H9 (cell line): ENCODE measurements at regions not wholly inside any gene's neighbourhood (a gene's known extent, or its start where the extent isn't known, plus 50 kb on each side); places are given as distances from the start of the nearest gene placed in this dataset.

Experiments used
- DNase-seq: peaks from one replicate; pipeline ENCODE4 v3.0.0-alpha.2; 2017
- H2AFZ ChIP-seq: one replicate; pipeline ENCODE4 v1.6.1; 2013; ENCODE audit warnings: mild to moderate bottlenecking, low read length, control low read depth, moderate library complexity
- H2AK5ac ChIP-seq: 2 replicates; pipeline ENCODE4 v1.6.1; 2013; ENCODE audit warnings: low read length, control low read depth, mixed read lengths; ENCODE audit not compliant: insufficient read length
- H2BK120ac ChIP-seq: one replicate; pipeline ENCODE4 v1.6.1; 2013; ENCODE audit warnings: low read depth, mild to moderate bottlenecking, low read length, control low read depth, inconsistent platforms; ENCODE audit not compliant: poor library complexity, severe bottlenecking
- H2BK12ac ChIP-seq: 2 replicates; pipeline ENCODE4 v1.6.1; 2013; ENCODE audit warnings: low read length, control low read depth, mixed read lengths, low read depth; ENCODE audit not compliant: insufficient read length
- H2BK15ac ChIP-seq: 2 replicates; pipeline ENCODE4 v1.6.1; 2013; ENCODE audit warnings: low read depth, low read length, control low read depth
- H2BK20ac ChIP-seq: one replicate; pipeline ENCODE4 v1.6.1; 2013; ENCODE audit warnings: low read depth, mild to moderate bottlenecking, low read length, control low read depth, inconsistent platforms; ENCODE audit not compliant: poor library complexity, severe bottlenecking
- H2BK5ac ChIP-seq: 2 replicates; pipeline ENCODE4 v1.6.1; 2013; ENCODE audit warnings: low read length, control low read depth, mixed read lengths; ENCODE audit not compliant: insufficient read length
- H3K14ac ChIP-seq: 2 replicates; pipeline ENCODE4 v1.6.1; 2013; ENCODE audit warnings: low read length, control low read depth; ENCODE audit not compliant: insufficient read depth
- H3K18ac ChIP-seq: 2 replicates; pipeline ENCODE4 v1.6.1; 2013; ENCODE audit warnings: low read depth, mild to moderate bottlenecking, mixed read lengths, low read length, control low read depth; ENCODE audit not compliant: insufficient read length
- H3K23ac ChIP-seq: 2 replicates; pipeline ENCODE4 v1.6.1; 2013; ENCODE audit warnings: low read length, control low read depth, mixed read lengths, low read depth; ENCODE audit not compliant: insufficient read length
- H3K23me2 ChIP-seq: 2 replicates; pipeline ENCODE4 v1.6.1; 2013; ENCODE audit warnings: low read depth, mild to moderate bottlenecking, mixed read lengths, low read length, control low read depth; ENCODE audit not compliant: insufficient read length, poor library complexity, severe bottlenecking
- H3K27ac ChIP-seq: 2 replicates; pipeline ENCODE4 v1.5.1; 2013; ENCODE audit warnings: low read length, control low read depth, mixed read lengths, low read depth; ENCODE audit not compliant: insufficient read length
- H3K27me3 ChIP-seq: 2 replicates; pipeline ENCODE4 v1.6.1; 2013; ENCODE audit warnings: low read length, control low read depth, inconsistent platforms; ENCODE audit not compliant: insufficient read depth
- H3K4ac ChIP-seq: 2 replicates; pipeline ENCODE4 v1.6.1; 2013; ENCODE audit warnings: low read depth, mild to moderate bottlenecking, control low read depth, inconsistent platforms, low read length, moderate library complexity
- H3K4me1 ChIP-seq: 2 replicates; pipeline ENCODE4 v1.6.1; 2013; ENCODE audit warnings: low read length, control low read depth, inconsistent platforms; ENCODE audit not compliant: insufficient read depth
- H3K4me2 ChIP-seq: 2 replicates; pipeline ENCODE4 v1.6.1; 2013; ENCODE audit warnings: low read length, control low read depth, mixed read lengths; ENCODE audit not compliant: insufficient read length, insufficient read depth
- H3K56ac ChIP-seq: 2 replicates; pipeline ENCODE4 v1.6.1; 2013; ENCODE audit warnings: low read depth, mild to moderate bottlenecking, mixed read lengths, low read length, control low read depth; ENCODE audit not compliant: insufficient read length
- H3K79me1 ChIP-seq: 2 replicates; pipeline ENCODE4 v1.6.1; 2013; ENCODE audit warnings: low read depth, mild to moderate bottlenecking, moderate library complexity, low read length, control low read depth, inconsistent platforms; ENCODE audit not compliant: insufficient read depth, poor library complexity, severe bottlenecking
- H3K79me2 ChIP-seq: 2 replicates; pipeline ENCODE4 v1.6.1; 2013; ENCODE audit warnings: low read length, control low read depth, inconsistent platforms; ENCODE audit not compliant: insufficient read depth
- H3K9ac ChIP-seq: 2 replicates; pipeline ENCODE4 v1.6.1; 2013; ENCODE audit warnings: low read length, control low read depth, mixed read lengths; ENCODE audit not compliant: insufficient read length; ENCODE audit errors: extremely low read depth
- H3K9me3 ChIP-seq: one replicate; pipeline ENCODE4 v1.6.1; 2013; ENCODE audit warnings: low read depth, low read length, inconsistent platforms; ENCODE audit not compliant: control insufficient read depth
- H3T11ph ChIP-seq: one replicate; pipeline ENCODE4 v1.6.1; 2013; ENCODE audit warnings: mild to moderate bottlenecking, low read length, control low read depth, inconsistent platforms
- H4K20me1 ChIP-seq: one replicate; pipeline ENCODE4 v1.6.1; 2013; ENCODE audit not compliant: control insufficient read depth, insufficient read length, insufficient read depth
- H4K5ac ChIP-seq: 2 replicates; pipeline ENCODE4 v1.6.1; 2013; ENCODE audit warnings: low read depth, mild to moderate bottlenecking, mixed read lengths, low read length, control low read depth; ENCODE audit not compliant: insufficient read length
- H4K8ac ChIP-seq: replicated peaks from 2 replicates; pipeline ENCODE4 v1.6.1; 2013; ENCODE audit warnings: low read length, control low read depth, mixed read lengths, low read depth; ENCODE audit not compliant: insufficient read length
- H4K91ac ChIP-seq: 2 replicates; pipeline ENCODE4 v1.6.1; 2013; ENCODE audit warnings: low read depth, mild to moderate bottlenecking, moderate library complexity, mixed read lengths, low read length, control low read depth; ENCODE audit not compliant: insufficient read length
- H3K27ac Mint-ChIP-seq, 3 experiments: 2 replicates in 2 of 3; 3 replicates in 1 of 3; pipeline ENCODE4 v1.8.0; 2020 to 2021; ENCODE audit warnings: mixed read lengths in 3 of 3, mild to moderate bottlenecking in 1 of 3, moderate library complexity in 1 of 3
- H3K27me3 Mint-ChIP-seq: 2 replicates; pipeline ENCODE4 v1.8.0; 2021; ENCODE audit warnings: low read depth, mild to moderate bottlenecking, moderate library complexity, mixed read lengths
- H3K36me3 Mint-ChIP-seq, 3 experiments: 2 replicates in 2 of 3; 3 replicates in 1 of 3; pipeline ENCODE4 v1.8.0; 2020 to 2021; ENCODE audit warnings: low read depth in 3 of 3, mixed read lengths in 3 of 3; ENCODE audit not compliant: insufficient read depth in 1 of 3
- H3K4me1 Mint-ChIP-seq, 2 experiments: 2 replicates each; pipeline ENCODE4 v1.8.0; 2020; ENCODE audit warnings: mixed read lengths in 2 of 2
- H3K4me3 Mint-ChIP-seq, 2 experiments: 2 replicates in 1 of 2; 3 replicates in 1 of 2; pipeline ENCODE4 v1.8.0; 2020 to 2021; ENCODE audit warnings: mild to moderate bottlenecking in 2 of 2, mixed read lengths in 2 of 2, moderate library complexity in 1 of 2
- H3K9me3 Mint-ChIP-seq, 2 experiments: 2 replicates in 1 of 2; 3 replicates in 1 of 2; pipeline ENCODE4 v1.8.0; 2020; ENCODE audit warnings: mild to moderate bottlenecking in 2 of 2, mixed read lengths in 2 of 2, moderate library complexity in 1 of 2
- CTCF ChIP-seq: fragments of 200-600 bp; sonication (generic); conservative IDR thresholded peaks from 3 replicates; pipeline ENCODE4 v1.8.0; 2021; ENCODE audit warnings: antibody characterized with exemption, mild to moderate bottlenecking
- WGBS: extraction: QIAGEN DNeasy Blood & Tissue Kit; methylation state at CpG from one replicate; pipeline ENCODE4 v1.1.7; 2013; ENCODE audit warnings: missing lambda C conversion rate, low lambda C conversion rate, mixed read lengths; ENCODE audit not compliant: insufficient read length; ENCODE audit errors: extremely low coverage; 5-methylcytosine and 5-hydroxymethylcytosine counted together

DNA sequence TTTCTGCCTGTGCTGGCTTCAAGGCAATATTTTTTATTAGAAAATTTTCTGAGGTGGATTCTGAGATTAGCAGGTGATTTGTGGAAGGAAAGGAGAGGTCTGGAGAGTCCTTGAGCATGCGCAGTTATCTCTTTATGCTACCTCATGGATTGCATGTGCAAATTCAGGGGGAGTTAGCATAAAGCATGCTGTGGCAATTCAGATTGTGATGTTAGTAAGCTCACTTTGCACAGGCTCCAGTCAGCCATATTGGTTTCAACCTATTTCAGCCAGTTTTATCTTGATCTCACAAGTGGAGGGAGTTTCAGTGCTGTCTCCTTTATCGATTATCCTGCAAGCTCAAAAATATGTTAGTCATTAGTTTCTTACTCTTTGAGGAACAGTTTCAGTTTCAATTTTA, 2012.3 kb upstream of the PIK3C3 start:
- H4K20me1 ChIP-seq, result no peaks in the 10 kb centered on the region
- no peaks in the 10 kb centered on the region for H3K27me3 ChIP-seq
- Mint-ChIP-seq H3K4me3 (no peak overlapping the region), H3K36me3 (0 out of 7 replicates have a peak, but pooled peaks cover 0 to under 1% (median 0%) of the 10 kb centered on the region in 3 experiments), H3K27ac (no peak overlapping the region), H3K27me3 (no peaks in the 10 kb centered on the region), H3K4me1 (peaks cover 6 to 11% of the 10 kb centered on the region in 2 experiments), H3K9me3 (no peaks in the 10 kb centered on the region)
- no peak overlapping the region for H2BK15ac ChIP-seq
- H4K8ac ChIP-seq, result no peak overlapping the region
- no peak for DNase-seq
- H2AK5ac ChIP-seq, result no peak overlapping the region
- no peaks in the 10 kb centered on the region for H3K9me3 ChIP-seq
- no peak overlapping the region for H3K9ac ChIP-seq
- H3K4ac ChIP-seq, result no peak overlapping the region
- no peak overlapping the region for H2AFZ ChIP-seq
- H3K56ac ChIP-seq, result no peak overlapping the region
- no peak overlapping the region for H3K18ac ChIP-seq
- peaks cover 5% of the 10 kb centered on the region; the same call in 1 of the 2 replicates for H3K4me1 ChIP-seq
- TF ChIP-seq CTCF, result no peak
- no peak overlapping the region for H3K27ac ChIP-seq
- H4K91ac ChIP-seq, result no peak overlapping the region
- H2BK12ac ChIP-seq, result no peak overlapping the region
- WGBS, result no CpG with 5 or more reads among the region's 2 CpGs
- no peak overlapping the region for H3T11ph ChIP-seq
- H2BK20ac ChIP-seq, result no peak overlapping the region
- no peaks in the 10 kb centered on the region for H3K79me2 ChIP-seq
- H2BK120ac ChIP-seq, result no peak overlapping the region
- no peak overlapping the region for H3K23ac ChIP-seq
- H3K23me2 ChIP-seq, result no peaks in the 10 kb centered on the region
- H2BK5ac ChIP-seq, result no peak overlapping the region
- no peak overlapping the region for H4K5ac ChIP-seq
- H3K79me1 ChIP-seq, result no peaks in the 10 kb centered on the region
- no peak overlapping the region for H3K14ac ChIP-seq
- H3K4me2 ChIP-seq, result no peak overlapping the region
